CD14-positive monocyte (primary cell): ENCODE measurements at regions not wholly inside any gene's neighbourhood (a gene's known extent, or its start where the extent isn't known, plus 50 kb on each side); places are given as distances from the start of the nearest gene placed in this dataset.
"Not testable (repeated sequence)": the region's sequence is repeated elsewhere in the genome, so short reads cannot be mapped to it uniquely, and the experiment has no call there.

Source experiments
- DNase-seq, 3 donors: peaks; one replicate each; pipeline ENCODE4 v3.0.0-alpha.2; 2011 to 2022
- H2AFZ ChIP-seq: 2 replicates; pipeline ENCODE4 v1.6.0; 2012; ENCODE audit warnings: mild to moderate bottlenecking, low read depth, low read length, inconsistent platforms; ENCODE audit not compliant: insufficient read depth, poor library complexity, severe bottlenecking
- H3K27ac ChIP-seq, 2 donors: 1 replicate in 1 of 2; 2 replicates in 1 of 2; pipeline ENCODE4 v1.5.1; 2012 to 2013; ENCODE audit warnings: low read length in 2 of 2, control low read depth in 1 of 2, inconsistent platforms in 1 of 2, low read depth in 1 of 2, mild to moderate bottlenecking in 1 of 2
- H3K27me3 ChIP-seq, 2 donors: one replicate each; pipeline versions ENCODE4 v1.6.0 to v1.6.1; 2011 to 2013; ENCODE audit warnings: low read length in 2 of 2; ENCODE audit not compliant: control insufficient read depth in 2 of 2, insufficient read depth in 2 of 2
- H3K36me3 ChIP-seq, 2 donors: replicated peaks in 1 of 2; 1 replicate in 1 of 2; 2 replicates in 1 of 2; pipeline versions ENCODE4 v1.5.1 to v1.6.1; 2012 to 2013; ENCODE audit warnings: low read length in 2 of 2, control low read depth in 1 of 2, inconsistent platforms in 1 of 2, mild to moderate bottlenecking in 1 of 2; ENCODE audit not compliant: insufficient read depth in 2 of 2, control insufficient read depth in 1 of 2
- H3K4me1 ChIP-seq, 2 donors: 1 replicate in 1 of 2; 2 replicates in 1 of 2; pipeline versions ENCODE4 v1.5.1 to v1.6.1; 2012 to 2013; ENCODE audit warnings: low read length in 2 of 2, control low read depth in 1 of 2, inconsistent platforms in 1 of 2, mild to moderate bottlenecking in 1 of 2, moderate library complexity in 1 of 2; ENCODE audit not compliant: insufficient read depth in 2 of 2, control insufficient read depth in 1 of 2
- H3K4me2 ChIP-seq: replicated peaks from 2 replicates; pipeline ENCODE3; 2012; ENCODE audit warnings: low read length, moderate library complexity, mild to moderate bottlenecking; ENCODE audit not compliant: poor library complexity, severe bottlenecking; ENCODE audit errors: extremely low read depth
- H3K4me3 ChIP-seq, 3 experiments: fragments of 200-600 bp in 1 of 3; sonication (generic) in 1 of 3; replicated peaks in 1 of 3; 1 replicate in 2 of 3; 2 replicates in 1 of 3; pipeline ENCODE4 v1.5.1; 2011 to 2013; ENCODE audit warnings: low read length in 3 of 3, mild to moderate bottlenecking in 3 of 3, control low read depth in 2 of 3, low read depth in 2 of 3, inconsistent platforms in 1 of 3, moderate library complexity in 1 of 3
- H3K79me2 ChIP-seq: 2 replicates; pipeline ENCODE4 v1.6.0; 2012; ENCODE audit warnings: mild to moderate bottlenecking, control low read depth, inconsistent platforms, low read length, moderate library complexity; ENCODE audit not compliant: insufficient read depth
- H3K9ac ChIP-seq: 2 replicates; pipeline ENCODE4 v1.6.0; 2017; ENCODE audit warnings: low read length, mild to moderate bottlenecking; ENCODE audit not compliant: insufficient read depth, poor library complexity, severe bottlenecking
- H3K9me3 ChIP-seq, 2 donors: replicated peaks in 1 of 2; 1 replicate in 1 of 2; 2 replicates in 1 of 2; pipeline versions ENCODE4 v1.5.1 to v1.6.1; 2012 to 2013; ENCODE audit warnings: low read length in 2 of 2, control low read depth in 1 of 2; ENCODE audit not compliant: control insufficient read depth in 1 of 2, insufficient read depth in 1 of 2
- H4K20me1 ChIP-seq: 2 replicates; pipeline ENCODE4 v1.6.0; 2012; ENCODE audit warnings: mild to moderate bottlenecking, low read length, control low read depth, moderate library complexity; ENCODE audit not compliant: insufficient read depth
- H3K27ac Mint-ChIP-seq, 7 donors: one replicate each; pipeline ENCODE4 v1.8.0; 2020; ENCODE audit warnings: mild to moderate bottlenecking in 7 of 7, mixed read lengths in 7 of 7, moderate library complexity in 6 of 7, inconsistent platforms in 2 of 7
- H3K27me3 Mint-ChIP-seq, 3 donors: one replicate each; pipeline ENCODE4 v1.8.0; 2021 to 2022; ENCODE audit warnings: low read depth in 3 of 3, mild to moderate bottlenecking in 3 of 3, mixed read lengths in 3 of 3, moderate library complexity in 3 of 3, inconsistent platforms in 1 of 3
- H3K36me3 Mint-ChIP-seq, 2 donors: one replicate each; pipeline ENCODE4 v1.8.0; 2020; ENCODE audit warnings: mixed read lengths in 2 of 2, inconsistent platforms in 1 of 2, mild to moderate bottlenecking in 1 of 2
- H3K4me1 Mint-ChIP-seq: one replicate; pipeline ENCODE4 v1.8.0; 2020; ENCODE audit warnings: mild to moderate bottlenecking, mixed read lengths
- H3K4me3 Mint-ChIP-seq, 2 donors: one replicate each; pipeline ENCODE4 v1.8.0; 2020; ENCODE audit warnings: mild to moderate bottlenecking in 2 of 2, mixed read lengths in 2 of 2, moderate library complexity in 1 of 2
- H3K9me3 Mint-ChIP-seq, 7 donors: one replicate each; pipeline ENCODE4 v1.8.0; 2020 to 2022; ENCODE audit warnings: mixed read lengths in 7 of 7, mild to moderate bottlenecking in 6 of 7, moderate library complexity in 6 of 7, inconsistent platforms in 2 of 7
- WGBS: methylation state at CpG from one replicate; pipeline ENCODE4 v1.1.5; 2013; ENCODE audit warnings: missing lambda C conversion rate; ENCODE audit not compliant: insufficient coverage; 5-methylcytosine and 5-hydroxymethylcytosine counted together
- intact Hi-C, 2 donors: fragments of 100-400 bp; cut with micrococcal nuclease; formaldehyde crosslinking; loops; one replicate each; pipeline versions ENCODE4 v1.15.0 to v1.15.1; 2023
- TF ChIP-seq, protein P1 (sequence below): fragments of 200-600 bp; IDR thresholded peaks from one replicate; pipeline ENCODE4 v1.8.0; 2022; ENCODE audit warnings: antibody characterized with exemption, mild to moderate bottlenecking

DNA sequence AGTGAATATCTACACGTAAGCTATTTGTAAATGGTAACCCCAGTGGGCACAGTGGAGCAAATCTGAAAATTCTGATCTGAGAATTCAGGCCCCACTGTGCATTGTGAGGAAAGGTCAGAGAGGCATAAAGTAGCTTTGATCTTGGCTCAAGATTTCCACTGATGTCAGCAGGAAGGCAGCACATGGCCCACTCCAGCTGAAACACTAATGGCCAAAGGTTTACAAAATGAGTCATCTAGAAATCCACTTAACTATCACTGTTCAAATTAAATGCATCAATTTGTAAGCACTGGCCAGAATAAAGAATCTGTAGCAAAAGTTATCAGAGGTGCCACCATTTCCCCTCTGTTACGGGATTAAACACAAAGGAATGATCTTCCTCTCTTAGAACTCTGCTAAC is 191.6 kb downstream of the C9orf152 start:
- peaks cover 29 to 50% (median 42%) of the 10 kb centered on the region in 3 donors for H3K27me3 Mint-ChIP-seq
- Histone ChIP-seq H3K9ac (no peak overlapping the region), H3K4me2 (no peak overlapping the region), H3K79me2 (no peaks in the 10 kb centered on the region), H3K4me3 (no peak overlapping the region), H2AFZ (no peak overlapping the region), H3K27me3 (peaks cover 25 to 47% of the 10 kb centered on the region in 2 donors), H3K4me1 (peaks cover 0 to 3% of the 10 kb centered on the region in 2 donors), H3K27ac (no peak overlapping the region), H3K9me3 (no peaks in the 10 kb centered on the region), H4K20me1 (no peaks in the 10 kb centered on the region), H3K36me3 (no peaks in the 10 kb centered on the region)
- no peaks in the 10 kb centered on the region for H3K36me3 Mint-ChIP-seq
- WGBS = 100% methylated on average over 1 of the region's 2 CpGs
- no peak for DNase-seq
- H3K4me1 Mint-ChIP-seq = peaks cover 7% of the 10 kb centered on the region
- H3K4me3 Mint-ChIP-seq = no peak overlapping the region
- TF ChIP-seq, protein P1, sequence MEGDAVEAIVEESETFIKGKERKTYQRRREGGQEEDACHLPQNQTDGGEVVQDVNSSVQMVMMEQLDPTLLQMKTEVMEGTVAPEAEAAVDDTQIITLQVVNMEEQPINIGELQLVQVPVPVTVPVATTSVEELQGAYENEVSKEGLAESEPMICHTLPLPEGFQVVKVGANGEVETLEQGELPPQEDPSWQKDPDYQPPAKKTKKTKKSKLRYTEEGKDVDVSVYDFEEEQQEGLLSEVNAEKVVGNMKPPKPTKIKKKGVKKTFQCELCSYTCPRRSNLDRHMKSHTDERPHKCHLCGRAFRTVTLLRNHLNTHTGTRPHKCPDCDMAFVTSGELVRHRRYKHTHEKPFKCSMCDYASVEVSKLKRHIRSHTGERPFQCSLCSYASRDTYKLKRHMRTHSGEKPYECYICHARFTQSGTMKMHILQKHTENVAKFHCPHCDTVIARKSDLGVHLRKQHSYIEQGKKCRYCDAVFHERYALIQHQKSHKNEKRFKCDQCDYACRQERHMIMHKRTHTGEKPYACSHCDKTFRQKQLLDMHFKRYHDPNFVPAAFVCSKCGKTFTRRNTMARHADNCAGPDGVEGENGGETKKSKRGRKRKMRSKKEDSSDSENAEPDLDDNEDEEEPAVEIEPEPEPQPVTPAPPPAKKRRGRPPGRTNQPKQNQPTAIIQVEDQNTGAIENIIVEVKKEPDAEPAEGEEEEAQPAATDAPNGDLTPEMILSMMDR = no peak
- no peak overlapping the region for H3K27ac Mint-ChIP-seq
- intact Hi-C loops = no loop called here
- peaks cover 0 to 4% (median 0%) of the 10 kb centered on the region in 7 donors for H3K9me3 Mint-ChIP-seq

DNA sequence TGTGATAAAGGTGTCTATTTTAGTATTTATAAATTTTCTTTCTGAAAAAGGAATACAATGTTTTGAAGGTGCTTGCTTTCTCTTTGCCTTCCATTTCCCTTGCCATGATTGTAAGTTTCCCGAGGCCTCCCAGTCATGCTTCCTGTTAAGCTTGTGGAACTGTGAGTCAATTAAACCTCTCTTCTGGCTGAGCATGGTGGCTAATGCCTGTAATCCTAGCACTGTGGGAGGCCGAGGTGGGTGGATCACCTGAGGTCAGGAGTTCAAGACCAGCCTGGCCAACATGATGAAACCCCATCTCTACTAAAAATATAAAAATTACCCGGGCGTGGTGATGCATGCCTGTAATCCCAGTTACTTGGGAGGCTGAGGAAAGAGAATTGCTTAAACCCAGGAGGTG is 187.7 kb downstream of the C9orf152 start:
- H2AFZ ChIP-seq, intact Hi-C loops, H3K27ac ChIP-seq, H3K4me3 ChIP-seq, H3K9me3 ChIP-seq, H3K36me3 ChIP-seq, H3K79me2 ChIP-seq, H3K4me2 ChIP-seq, H3K36me3 Mint-ChIP-seq, H3K9ac ChIP-seq, H4K20me1 ChIP-seq, H3K9me3 Mint-ChIP-seq: not testable (repeated sequence)
- Histone ChIP-seq H3K27me3 (peaks cover 20 to 33% of the 10 kb centered on the region in 2 donors), H3K4me1 (peaks cover 12 to 13% of the 10 kb centered on the region in 2 donors)
- no CpG with 5 or more reads among the region's 4 CpGs for WGBS
- DNase-seq = peak in 1 of 3 donors; percentile 21
- Mint-ChIP-seq H3K4me1 (peaks cover 26% of the 10 kb centered on the region), H3K27ac (peak overlapping the region in 1 of 7 donors; percentile 10), H3K27me3 (peaks cover 35 to 40% (median 37%) of the 10 kb centered on the region in 3 donors), H3K4me3 (peak overlapping the region in 1 of 2 donors; percentile 78)
